MG63 (cell line): ENCODE measurements at regions not wholly inside any gene's neighbourhood (a gene's known extent, or its start where the extent isn't known, plus 50 kb on each side); places are given as distances from the start of the nearest gene placed in this dataset.
A peak's percentile ranks its signal among the peaks of the same experiment; 100 is the strongest.

Experiments
- DNase-seq: peaks from one replicate; pipeline ENCODE4 v3.0.0-alpha.2; 2020
- H3K27me3 ChIP-seq: fragments of 250-450 bp; sonication (Bioruptor Pico); 2 replicates; pipeline ENCODE4 v1.5.1; 2020; ENCODE audit warnings: mild to moderate bottlenecking, moderate library complexity
- H3K36me3 ChIP-seq: fragments of 250-450 bp; sonication (Bioruptor Pico); 2 replicates; pipeline ENCODE4 v1.5.1; 2020; ENCODE audit warnings: mild to moderate bottlenecking, moderate library complexity
- H3K4me3 ChIP-seq: fragments of 250-450 bp; sonication (Bioruptor Pico); 2 replicates; pipeline ENCODE4 v1.5.1; 2020; ENCODE audit warnings: mild to moderate bottlenecking, moderate library complexity
- H3K9me3 ChIP-seq: fragments of 250-450 bp; sonication (Bioruptor Pico); 2 replicates; pipeline ENCODE4 v1.5.1; 2020; ENCODE audit warnings: mild to moderate bottlenecking, moderate library complexity

GRCh38 chr1:201606096-201606495 lies 67.2 kb downstream of the NAV1 start:
- Histone ChIP-seq H3K27me3 (no peaks in the 10 kb centered on the region), H3K36me3 (peaks cover 13% of the 10 kb centered on the region), H3K9me3 (no peaks in the 10 kb centered on the region), H3K4me3 (no peak overlapping the region)
- DNase-seq = no peak

GRCh38 chr1:201606623-201607022 lies 67.7 kb downstream of the NAV1 start:
- no peak for DNase-seq
- Histone ChIP-seq H3K27me3 (no peaks in the 10 kb centered on the region), H3K36me3 (peaks cover 11% of the 10 kb centered on the region), H3K9me3 (no peaks in the 10 kb centered on the region), H3K4me3 (no peak overlapping the region)

GRCh38 chr1:201608635-201609395 lies 69.9 kb downstream of the NAV1 start:
- peak; percentile 97 for DNase-seq
- Histone ChIP-seq H3K36me3 (peaks cover 11% of the 10 kb centered on the region), H3K27me3 (no peaks in the 10 kb centered on the region), H3K9me3 (no peaks in the 10 kb centered on the region), H3K4me3 (no peak overlapping the region)

GRCh38 chr1:201609661-201610318 lies 70.9 kb downstream of the NAV1 start:
- no peaks in the 10 kb centered on the region for H3K9me3 ChIP-seq
- H3K4me3 ChIP-seq = no peak overlapping the region
- peaks cover 11% of the 10 kb centered on the region for H3K36me3 ChIP-seq
- H3K27me3 ChIP-seq = no peaks in the 10 kb centered on the region
- no peak for DNase-seq

GRCh38 chr1:201610858-201611257 lies 71.9 kb downstream of the NAV1 start:
- DNase-seq = peak; percentile 76
- peaks cover 13% of the 10 kb centered on the region for H3K36me3 ChIP-seq
- H3K9me3 ChIP-seq = no peaks in the 10 kb centered on the region
- no peak overlapping the region for H3K4me3 ChIP-seq
- no peaks in the 10 kb centered on the region for H3K27me3 ChIP-seq

GRCh38 chr1:201612645-201613044 lies 73.7 kb downstream of the NAV1 start:
- no peak overlapping the region for H3K4me3 ChIP-seq
- H3K9me3 ChIP-seq = no peaks in the 10 kb centered on the region
- DNase-seq = no peak
- H3K27me3 ChIP-seq = no peaks in the 10 kb centered on the region
- peaks cover 13% of the 10 kb centered on the region for H3K36me3 ChIP-seq

- H3K36me3 ChIP-seq = peaks cover 7% of the 10 kb centered on the region
- no peak overlapping the region for H3K4me3 ChIP-seq
- DNase-seq = peak; percentile 19
- H3K9me3 ChIP-seq = no peaks in the 10 kb centered on the region
- no peaks in the 10 kb centered on the region for H3K27me3 ChIP-seq
These were observed 75.5 kb downstream of the NAV1 start for GRCh38 chr1:201614262-201615015.

- no peaks in the 10 kb centered on the region for H3K9me3 ChIP-seq
- peaks cover 5% of the 10 kb centered on the region; the same call in 1 of the 2 replicates for H3K36me3 ChIP-seq
- DNase-seq = no peak
These were observed 78.2 kb downstream of the NAV1 start for GRCh38 chr1:201617157-201617556.

GRCh38 chr1:201618389-201618788 lies 79.5 kb downstream of the NAV1 start:
- Histone ChIP-seq H3K27me3 (no peaks in the 10 kb centered on the region), H3K4me3 (no peak overlapping the region), H3K36me3 (peaks cover 8% of the 10 kb centered on the region), H3K9me3 (no peaks in the 10 kb centered on the region)
- DNase-seq = no peak

More at GRCh38 chr1:201617157-201617556, 78.2 kb downstream of the NAV1 start:
- no peak overlapping the region for H3K4me3 ChIP-seq
- no peaks in the 10 kb centered on the region for H3K27me3 ChIP-seq

GRCh38 chr1:201618905-201619304 lies 80.0 kb downstream of the NAV1 start:
- no peak for DNase-seq
- H3K9me3 ChIP-seq = no peaks in the 10 kb centered on the region
- no peaks in the 10 kb centered on the region for H3K27me3 ChIP-seq

GRCh38 chr1:201619513-201619912 lies 80.6 kb downstream of the NAV1 start:
- peak; percentile 71 for DNase-seq
- Histone ChIP-seq H3K9me3 (no peaks in the 10 kb centered on the region), H3K27me3 (no peaks in the 10 kb centered on the region), H3K4me3 (no peak overlapping the region), H3K36me3 (peaks cover 11% of the 10 kb centered on the region)

More at GRCh38 chr1:201618905-201619304, 80.0 kb downstream of the NAV1 start:
- peaks cover 11% of the 10 kb centered on the region for H3K36me3 ChIP-seq
- H3K4me3 ChIP-seq = no peak overlapping the region

- H3K9me3 ChIP-seq = no peaks in the 10 kb centered on the region
- H3K4me3 ChIP-seq = no peak overlapping the region
- no peaks in the 10 kb centered on the region for H3K27me3 ChIP-seq
These were observed 83.4 kb downstream of the NAV1 start for GRCh38 chr1:201622353-201622752.

GRCh38 chr1:201622824-201623223 lies 83.9 kb downstream of the NAV1 start:
- H3K36me3 ChIP-seq = peaks cover 19% of the 10 kb centered on the region
- no peak overlapping the region for H3K4me3 ChIP-seq
- H3K27me3 ChIP-seq = no peaks in the 10 kb centered on the region
- DNase-seq = no peak
- H3K9me3 ChIP-seq = no peaks in the 10 kb centered on the region

More at GRCh38 chr1:201622353-201622752, 83.4 kb downstream of the NAV1 start:
- DNase-seq = no peak
- H3K36me3 ChIP-seq = peaks cover 16% of the 10 kb centered on the region

GRCh38 chr1:201624741-201625225 lies 85.9 kb downstream of the NAV1 start:
- Histone ChIP-seq H3K9me3 (no peaks in the 10 kb centered on the region), H3K36me3 (peaks cover 32% of the 10 kb centered on the region), H3K4me3 (no peak overlapping the region), H3K27me3 (no peaks in the 10 kb centered on the region)
- no peak for DNase-seq

- Histone ChIP-seq H3K4me3 (no peak overlapping the region), H3K9me3 (no peaks in the 10 kb centered on the region), H3K27me3 (no peaks in the 10 kb centered on the region), H3K36me3 (peaks cover 37% of the 10 kb centered on the region)
- DNase-seq = peak; percentile 85
These were observed 86.4 kb downstream of the NAV1 start for GRCh38 chr1:201625226-201625761.

- no peaks in the 10 kb centered on the region for H3K9me3 ChIP-seq
- H3K4me3 ChIP-seq = no peak overlapping the region
- DNase-seq = peak; percentile 68
- no peaks in the 10 kb centered on the region for H3K27me3 ChIP-seq
- peaks cover 42% of the 10 kb centered on the region for H3K36me3 ChIP-seq
These were observed 86.9 kb downstream of the NAV1 start for GRCh38 chr1:201625851-201626251.
